Colonic mucosa (tissue), 4 donors: ENCODE measurements at regions not wholly inside any gene's neighbourhood (a gene's known extent, or its start where the extent isn't known, plus 50 kb on each side); places are given as distances from the start of the nearest gene placed in this dataset.

Source experiments
- DNase-seq: peaks from one replicate; pipeline ENCODE4 v3.0.0-alpha.2; 2020
- H3K27ac ChIP-seq: fragments of 200-600 bp; one replicate; pipeline ENCODE4 v1.8.0; 2021
- H3K27me3 ChIP-seq: fragments of 200-600 bp; one replicate; pipeline ENCODE4 v1.8.0; 2021
- H3K36me3 ChIP-seq: fragments of 200-600 bp; one replicate; pipeline ENCODE4 v1.8.0; 2021
- H3K4me1 ChIP-seq: fragments of 200-600 bp; one replicate; pipeline ENCODE4 v1.8.0; 2021; ENCODE audit warnings: mild to moderate bottlenecking
- H3K4me3 ChIP-seq: fragments of 200-600 bp; one replicate; pipeline ENCODE4 v1.8.0; 2021
- H3K9ac ChIP-seq, 2 donors: one replicate each; pipeline ENCODE4 v1.7.0; 2013; ENCODE audit warnings: control low read depth in 2 of 2, low read depth in 2 of 2, low read length in 2 of 2
- H3K9me3 ChIP-seq: fragments of 200-600 bp; one replicate; pipeline ENCODE4 v1.8.0; 2021
- intact Hi-C: fragments of 100-400 bp; cut with DNase I; formaldehyde crosslinking; loops from one replicate; pipeline ENCODE4 v1.14.1; 2022
- TF ChIP-seq, protein P1 (sequence below): fragments of 200-600 bp; IDR thresholded peaks from one replicate; pipeline ENCODE4 v1.8.0; 2022; ENCODE audit warnings: antibody characterized with exemption, mild to moderate bottlenecking
- donor health status: healthy.
- donor health status: DM: no; HTN: no; CAD: no.
- donor health status: DM: no; HTN: no; CAD: no.

DNA sequence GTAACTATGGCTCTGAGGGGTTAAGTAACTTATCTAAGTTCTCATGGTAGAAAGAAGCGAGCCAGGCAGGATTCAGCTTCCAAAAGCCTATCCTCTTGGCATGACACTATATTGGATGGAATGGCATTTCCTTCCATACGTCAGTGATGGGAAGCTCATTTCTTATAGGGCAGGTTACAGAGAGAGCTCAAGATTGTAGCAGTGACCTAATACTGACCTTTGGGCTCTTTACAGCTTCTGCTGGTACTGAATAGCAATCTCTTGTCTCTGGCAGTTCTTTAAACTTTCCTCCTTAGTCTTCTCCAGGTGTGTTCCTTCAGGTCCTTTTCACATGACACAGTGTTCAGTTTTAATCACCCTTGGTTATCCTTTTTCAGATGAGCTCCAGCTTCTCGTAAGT lies 133.0 kb downstream of the HRH4 start:
- no peak for DNase-seq
- Histone ChIP-seq H3K4me1 (no peaks in the 10 kb centered on the region), H3K9ac (no peak overlapping the region), H3K4me3 (no peak overlapping the region), H3K27ac (no peak overlapping the region), H3K9me3 (no peaks in the 10 kb centered on the region), H3K27me3 (no peaks in the 10 kb centered on the region), H3K36me3 (no peaks in the 10 kb centered on the region)
- intact Hi-C loops = no loop called here
- TF ChIP-seq, protein P1, sequence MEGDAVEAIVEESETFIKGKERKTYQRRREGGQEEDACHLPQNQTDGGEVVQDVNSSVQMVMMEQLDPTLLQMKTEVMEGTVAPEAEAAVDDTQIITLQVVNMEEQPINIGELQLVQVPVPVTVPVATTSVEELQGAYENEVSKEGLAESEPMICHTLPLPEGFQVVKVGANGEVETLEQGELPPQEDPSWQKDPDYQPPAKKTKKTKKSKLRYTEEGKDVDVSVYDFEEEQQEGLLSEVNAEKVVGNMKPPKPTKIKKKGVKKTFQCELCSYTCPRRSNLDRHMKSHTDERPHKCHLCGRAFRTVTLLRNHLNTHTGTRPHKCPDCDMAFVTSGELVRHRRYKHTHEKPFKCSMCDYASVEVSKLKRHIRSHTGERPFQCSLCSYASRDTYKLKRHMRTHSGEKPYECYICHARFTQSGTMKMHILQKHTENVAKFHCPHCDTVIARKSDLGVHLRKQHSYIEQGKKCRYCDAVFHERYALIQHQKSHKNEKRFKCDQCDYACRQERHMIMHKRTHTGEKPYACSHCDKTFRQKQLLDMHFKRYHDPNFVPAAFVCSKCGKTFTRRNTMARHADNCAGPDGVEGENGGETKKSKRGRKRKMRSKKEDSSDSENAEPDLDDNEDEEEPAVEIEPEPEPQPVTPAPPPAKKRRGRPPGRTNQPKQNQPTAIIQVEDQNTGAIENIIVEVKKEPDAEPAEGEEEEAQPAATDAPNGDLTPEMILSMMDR = no peak

DNA sequence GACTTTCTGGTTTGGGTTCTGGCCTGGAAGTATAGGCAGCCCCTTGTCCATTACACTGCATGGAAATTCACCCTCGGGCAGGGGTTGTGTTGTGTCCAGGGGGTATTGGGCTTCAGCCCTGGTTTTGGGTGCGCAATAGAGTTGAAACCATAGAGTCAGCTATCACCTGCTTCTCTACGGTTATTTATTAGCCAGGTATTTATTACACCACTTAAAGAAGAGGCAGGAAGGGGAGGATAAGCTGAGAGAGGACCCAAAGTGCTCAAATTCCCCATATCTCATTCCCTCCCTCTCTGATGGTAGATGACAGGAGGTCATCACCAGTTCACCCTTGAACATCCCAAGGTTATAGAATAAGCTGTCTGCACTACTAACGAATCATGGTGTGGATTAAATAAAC lies 133.4 kb downstream of the HRH4 start:
- H3K9me3 ChIP-seq = no peaks in the 10 kb centered on the region
- no peak overlapping the region for H3K4me3 ChIP-seq
- intact Hi-C loops = no loop called here
- no peak for DNase-seq
- H3K4me1 ChIP-seq = no peaks in the 10 kb centered on the region
- no peak overlapping the region for H3K27ac ChIP-seq
- TF ChIP-seq, protein P1 = no peak
- no peak overlapping the region for H3K9ac ChIP-seq
- no peaks in the 10 kb centered on the region for H3K27me3 ChIP-seq
- no peaks in the 10 kb centered on the region for H3K36me3 ChIP-seq

DNA sequence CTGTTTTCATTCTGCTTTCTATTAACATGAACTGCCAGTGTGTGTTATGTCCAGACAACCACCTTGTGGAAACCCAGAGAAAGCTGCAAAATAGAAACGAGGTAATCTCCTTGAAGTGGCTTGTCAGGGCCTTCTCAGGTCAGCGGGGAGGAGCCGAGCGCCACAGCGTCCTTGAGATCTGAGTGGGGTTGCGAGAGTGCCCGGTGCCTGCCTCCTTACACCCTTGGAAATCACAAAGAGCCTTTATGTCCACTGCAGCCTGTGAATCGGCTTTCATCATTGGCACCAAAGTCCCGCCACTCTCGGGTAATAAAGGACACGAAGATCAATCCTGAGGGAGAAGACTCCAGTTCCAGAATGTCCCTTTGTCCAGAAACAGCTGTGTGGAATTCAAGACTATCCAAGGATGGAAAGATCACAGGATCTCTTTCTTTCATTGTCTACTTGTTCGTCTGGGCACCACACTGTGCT lies 135.2 kb downstream of the HRH4 start:
- TF ChIP-seq, protein P1 = no peak
- no peak for DNase-seq
- H3K36me3 ChIP-seq = no peaks in the 10 kb centered on the region
- H3K27ac ChIP-seq = no peak overlapping the region
- no peaks in the 10 kb centered on the region for H3K27me3 ChIP-seq
- no peaks in the 10 kb centered on the region for H3K9me3 ChIP-seq
- no peaks in the 10 kb centered on the region for H3K4me1 ChIP-seq
- intact Hi-C loops = no loop called here
- no peak overlapping the region for H3K9ac ChIP-seq
- no peak overlapping the region for H3K4me3 ChIP-seq

DNA sequence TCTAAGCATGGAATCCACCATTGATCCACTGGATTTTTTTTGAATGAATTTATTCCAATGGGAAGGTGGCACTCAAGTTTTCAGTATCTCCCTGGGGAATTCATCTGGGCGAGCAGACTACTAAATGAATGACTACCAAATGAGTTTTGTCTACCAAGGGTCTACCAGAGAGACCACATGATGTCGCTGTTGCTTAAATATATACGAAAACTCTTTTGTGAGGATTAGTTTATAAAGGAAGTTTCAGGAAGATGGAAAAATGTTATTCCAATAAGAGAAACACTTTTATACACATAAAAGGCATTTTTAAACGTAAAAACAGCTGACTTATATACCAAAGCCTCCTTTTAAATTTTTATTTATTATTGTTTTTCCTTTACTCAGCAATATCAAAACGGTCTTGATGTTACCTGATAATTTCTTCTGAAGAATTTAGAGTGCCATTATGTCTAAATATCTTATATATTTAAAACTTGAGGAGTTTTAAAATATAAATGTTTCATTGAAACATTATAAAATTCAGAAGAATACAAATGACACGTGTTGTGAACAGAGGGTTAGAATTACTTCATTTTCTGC lies 139.7 kb downstream of the HRH4 start:
- Histone ChIP-seq H3K9me3 (no peaks in the 10 kb centered on the region), H3K4me3 (no peak overlapping the region), H3K27me3 (no peaks in the 10 kb centered on the region), H3K4me1 (no peaks in the 10 kb centered on the region), H3K9ac (no peak overlapping the region), H3K27ac (no peak overlapping the region), H3K36me3 (no peaks in the 10 kb centered on the region)
- peak; percentile 23 for DNase-seq
- TF ChIP-seq, protein P1 = peak; percentile 38
- intact Hi-C loops = loop anchor here (2.0 kb wide), 1 partner anchor 127 kb away; no protein-coding TSS in a partner anchor

DNA sequence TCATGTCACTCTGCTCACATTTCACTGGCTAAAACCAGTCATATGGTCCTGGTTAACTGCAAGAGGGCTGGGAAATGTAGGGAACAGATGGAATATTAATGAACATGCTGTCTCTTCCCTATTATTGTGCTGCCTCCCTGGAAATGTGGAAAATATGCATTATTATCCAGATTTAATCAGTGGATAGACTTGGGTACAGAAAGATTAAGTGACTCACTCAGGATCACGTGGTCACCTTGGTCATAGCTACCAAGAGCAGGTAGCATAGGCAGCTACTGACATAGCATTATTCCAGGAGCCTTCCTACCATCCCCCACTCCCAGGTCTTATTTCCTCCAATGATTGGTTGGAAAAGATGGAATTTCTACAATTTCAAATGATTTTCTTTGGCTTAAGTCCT lies 141.1 kb downstream of the HRH4 start:
- TF ChIP-seq, protein P1 = no peak
- no peak for DNase-seq
- no peaks in the 10 kb centered on the region for H3K4me1 ChIP-seq
- no peaks in the 10 kb centered on the region for H3K9me3 ChIP-seq
- no peak overlapping the region for H3K9ac ChIP-seq
- intact Hi-C loops = loop anchor here (2.0 kb wide), 1 partner anchor 125 kb away; no protein-coding TSS in a partner anchor
- no peaks in the 10 kb centered on the region for H3K36me3 ChIP-seq
- no peaks in the 10 kb centered on the region for H3K27me3 ChIP-seq
- H3K27ac ChIP-seq = no peak overlapping the region
- no peak overlapping the region for H3K4me3 ChIP-seq
